OCI-LY1 (cell line): ENCODE measurements at regions not wholly inside any gene's neighbourhood (a gene's known extent, or its start where the extent isn't known, plus 50 kb on each side); places are given as distances from the start of the nearest gene placed in this dataset.

Source experiments
- H2AFZ ChIP-seq: fragments of 200-600 bp; sonication (generic), shearing (Covaris generic); 2 replicates; pipeline ENCODE4 v1.6.0; 2014; ENCODE audit warnings: antibody characterized with exemption, mild to moderate bottlenecking, low read length
- H3F3A ChIP-seq: fragments of 200-600 bp; sonication (generic), shearing (Covaris generic); 2 replicates; pipeline ENCODE4 v1.6.0; 2014; ENCODE audit warnings: mild to moderate bottlenecking, antibody characterized with exemption, low read length, moderate library complexity; ENCODE audit not compliant: insufficient read depth
- H3K27ac ChIP-seq: fragments of 200-600 bp; sonication (generic); 2 replicates; pipeline ENCODE4 v1.5.1; 2014; ENCODE audit warnings: low read length, mixed run types, mild to moderate bottlenecking, low read depth; ENCODE audit not compliant: poor library complexity, severe bottlenecking
- H3K27me3 ChIP-seq: fragments of 200-600 bp; sonication (generic); 2 replicates; pipeline ENCODE4 v1.6.0; 2014; ENCODE audit warnings: antibody characterized with exemption, mild to moderate bottlenecking, low read length, moderate library complexity; ENCODE audit not compliant: insufficient read depth
- H3K36me3 ChIP-seq: fragments of 200-600 bp; sonication (generic); 2 replicates; pipeline ENCODE4 v1.6.1; 2014; ENCODE audit warnings: mild to moderate bottlenecking, antibody characterized with exemption, low read length, moderate library complexity, mixed read lengths; ENCODE audit not compliant: insufficient read depth
- H3K4me1 ChIP-seq: fragments of 200-600 bp; sonication (generic); 2 replicates; pipeline ENCODE4 v1.5.1; 2014; ENCODE audit warnings: mild to moderate bottlenecking, low read length, moderate library complexity; ENCODE audit not compliant: insufficient read depth, severe bottlenecking
- H3K4me2 ChIP-seq: fragments of 200-600 bp; sonication (generic), shearing (Covaris generic); 2 replicates; pipeline ENCODE4 v1.6.1; 2014; ENCODE audit warnings: low read length
- H3K4me3 ChIP-seq: fragments of 200-600 bp; sonication (generic); 2 replicates; pipeline ENCODE4 v1.5.1; 2014; ENCODE audit warnings: low read length, low read depth, mild to moderate bottlenecking, mixed read lengths; ENCODE audit not compliant: poor library complexity, severe bottlenecking
- H3K79me2 ChIP-seq: fragments of 200-600 bp; shearing (Covaris generic); 2 replicates; pipeline ENCODE4 v1.6.1; 2016; ENCODE audit warnings: mixed run types, low read length, mixed read lengths; ENCODE audit not compliant: insufficient read depth
- H3K9ac ChIP-seq: fragments of 200-600 bp; sonication (generic), shearing (Covaris generic); 2 replicates; pipeline ENCODE4 v1.6.1; 2014; ENCODE audit warnings: mild to moderate bottlenecking, low read length, mixed read lengths
- H3K9me2 ChIP-seq: fragments of 200-600 bp; sonication (generic), shearing (Covaris generic); 2 replicates; pipeline ENCODE4 v1.6.1; 2014; ENCODE audit warnings: low read depth, mild to moderate bottlenecking, low read length, mixed read lengths
- H3K9me3 ChIP-seq: fragments of 200-600 bp; shearing (Covaris generic); 2 replicates; pipeline ENCODE4 v1.6.1; 2014; ENCODE audit warnings: low read length, mixed read lengths
- H4K20me1 ChIP-seq: fragments of 200-600 bp; sonication (generic), shearing (Covaris generic); 2 replicates; pipeline ENCODE4 v1.6.0; 2016; ENCODE audit warnings: mild to moderate bottlenecking, low read length; ENCODE audit not compliant: insufficient read depth
- CTCF ChIP-seq: fragments of 200-600 bp; sonication (generic), shearing (Covaris generic); IDR thresholded peaks from 2 replicates; pipeline ENCODE4 v1.5.1; 2017; ENCODE audit warnings: mild to moderate bottlenecking, antibody characterized with exemption, low read length, moderate library complexity, mixed read lengths
- EZH2 ChIP-seq: fragments of 200-600 bp; sonication (generic), shearing (Covaris generic); IDR thresholded peaks from 2 replicates; pipeline ENCODE4 v1.8.0; 2017; ENCODE audit warnings: borderline replicate concordance, mixed run types, mild to moderate bottlenecking, antibody characterized with exemption, low read length, moderate library complexity, mixed read lengths

GRCh38 chr4:149247164-149247563, 568.5 kb downstream of the IQCM start:
- Histone ChIP-seq H3K27ac (no peak overlapping the region), H3K9me2 (no peaks in the 10 kb centered on the region), H4K20me1 (no peaks in the 10 kb centered on the region), H3K36me3 (no peaks in the 10 kb centered on the region), H3K4me3 (no peak overlapping the region), H3K4me1 (no peaks in the 10 kb centered on the region), H3K9ac (no peak overlapping the region), H3K4me2 (no peak overlapping the region), H3K9me3 (no peaks in the 10 kb centered on the region), H2AFZ (no peak overlapping the region), H3K27me3 (no peaks in the 10 kb centered on the region), H3K79me2 (no peaks in the 10 kb centered on the region), H3F3A (no peaks in the 10 kb centered on the region)
- TF ChIP-seq EZH2 (no peak), CTCF (no peak)

GRCh38 chr4:149245333-149245732, 570.3 kb downstream of the IQCM start:
- H2AFZ ChIP-seq: no peak overlapping the region
- no peaks in the 10 kb centered on the region for H3K27me3 ChIP-seq
- no peaks in the 10 kb centered on the region for H3K36me3 ChIP-seq
- H4K20me1 ChIP-seq: no peaks in the 10 kb centered on the region
- TF ChIP-seq CTCF (no peak), EZH2 (no peak)
- H3K9me2 ChIP-seq: no peaks in the 10 kb centered on the region
- no peaks in the 10 kb centered on the region for H3K79me2 ChIP-seq
- no peak overlapping the region for H3K27ac ChIP-seq
- no peaks in the 10 kb centered on the region for H3K9me3 ChIP-seq
- H3K4me3 ChIP-seq: no peak overlapping the region
- no peak overlapping the region for H3K9ac ChIP-seq
- H3F3A ChIP-seq: no peaks in the 10 kb centered on the region
- no peaks in the 10 kb centered on the region for H3K4me1 ChIP-seq
- no peak overlapping the region for H3K4me2 ChIP-seq

DNA sequence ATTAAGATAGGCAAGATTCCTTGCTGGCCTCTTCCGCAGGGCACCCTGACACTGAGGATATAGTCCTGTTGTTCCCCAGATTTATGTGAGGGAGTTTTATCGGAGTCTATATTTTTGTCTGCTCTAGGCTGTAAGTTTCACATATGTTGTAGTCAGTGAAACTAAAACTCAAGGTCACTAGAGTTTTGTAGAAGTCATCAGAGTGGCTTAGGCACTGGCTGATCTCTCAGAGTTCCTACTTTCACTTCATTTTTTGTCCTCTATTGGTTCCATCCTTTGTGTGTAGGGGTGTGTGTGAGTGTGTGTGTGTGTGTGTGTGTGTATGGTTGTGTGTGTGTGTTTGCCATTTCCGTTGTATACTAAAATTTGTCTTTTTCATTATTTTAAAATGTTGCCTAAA, 577.5 kb downstream of the IQCM start:
- Histone ChIP-seq H2AFZ (no peak overlapping the region), H3K27me3 (no peaks in the 10 kb centered on the region), H3K9me3 (no peaks in the 10 kb centered on the region), H4K20me1 (no peaks in the 10 kb centered on the region), H3K9ac (no peak overlapping the region), H3K27ac (no peak overlapping the region), H3K4me3 (no peak overlapping the region), H3K9me2 (no peaks in the 10 kb centered on the region), H3K36me3 (no peaks in the 10 kb centered on the region), H3K4me1 (no peaks in the 10 kb centered on the region), H3F3A (no peaks in the 10 kb centered on the region), H3K4me2 (no peak overlapping the region), H3K79me2 (no peaks in the 10 kb centered on the region)
- TF ChIP-seq CTCF: no peak
- TF ChIP-seq EZH2: no peak
